ENCODE measurements at regions not wholly inside any gene's neighbourhood (a gene's known extent, or its start where the extent isn't known, plus 50 kb on each side); places are given as distances from the start of the nearest gene placed in this dataset.
"Not testable (repeated sequence)": the region's sequence is repeated elsewhere in the genome, so short reads cannot be mapped to it uniquely, and the experiment has no call there.

DNA sequence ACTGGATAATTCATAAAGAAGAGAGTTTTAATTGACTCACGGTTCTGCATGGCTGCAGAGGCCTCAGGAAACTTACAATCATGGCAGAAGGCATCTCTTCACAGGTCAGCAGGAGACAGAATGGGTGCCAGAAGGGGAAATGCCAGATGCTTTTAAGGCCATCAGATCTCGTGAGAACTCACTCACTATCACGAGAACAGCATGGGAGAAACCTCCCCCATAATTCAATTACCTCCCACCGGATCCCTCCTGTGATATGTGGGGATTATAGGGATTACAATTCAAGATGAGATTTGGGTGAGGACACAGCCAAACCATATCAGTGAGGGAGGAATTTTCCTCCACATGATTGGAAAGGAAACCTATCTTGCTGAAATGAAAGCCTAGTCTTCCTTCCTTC, 108.1 kb upstream of the TMEM132E start:
- not testable (repeated sequence) for DNase-seq

DNA sequence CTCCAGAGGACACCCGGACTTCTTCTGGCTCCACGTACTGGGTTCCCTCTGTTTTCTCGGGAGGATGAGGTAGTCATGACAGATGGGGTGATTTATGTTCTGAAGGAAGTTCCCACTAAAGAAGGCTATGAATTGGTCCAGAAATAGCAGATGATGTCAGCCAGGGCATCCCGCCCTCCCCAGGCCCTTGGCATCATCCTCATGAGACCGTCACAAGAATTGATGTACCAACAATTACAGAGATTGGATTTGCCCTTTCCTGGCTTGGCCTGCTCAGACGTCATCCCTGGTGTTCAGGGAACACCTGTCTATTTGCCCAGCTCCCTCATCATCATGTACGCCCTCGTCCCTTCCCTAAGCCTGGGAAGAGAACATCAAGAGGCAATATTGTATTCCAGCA, 102.8 kb upstream of the CCL1 start:
- DNase-seq, result no peak

DNA sequence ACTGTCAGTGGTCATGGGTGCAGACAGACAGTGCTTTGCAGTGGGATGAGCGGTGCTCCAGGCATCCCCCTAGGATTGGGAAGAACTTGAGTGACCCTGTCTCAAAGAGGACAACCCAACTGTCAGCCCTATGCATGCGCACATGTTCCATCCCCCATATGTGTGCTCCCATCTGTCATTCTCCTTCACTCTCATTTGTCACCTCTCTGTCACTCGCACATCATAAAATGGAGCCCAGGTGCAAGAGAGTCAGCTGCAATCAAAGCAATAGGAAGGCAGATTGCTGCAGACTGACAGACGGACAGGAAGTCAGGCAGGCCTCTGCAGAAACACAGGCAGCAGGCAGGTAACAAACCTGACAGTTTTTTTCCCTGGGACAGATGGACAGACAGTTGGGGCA, 101.8 kb upstream of the CCL1 start:
- DNase-seq, result no peak

DNA sequence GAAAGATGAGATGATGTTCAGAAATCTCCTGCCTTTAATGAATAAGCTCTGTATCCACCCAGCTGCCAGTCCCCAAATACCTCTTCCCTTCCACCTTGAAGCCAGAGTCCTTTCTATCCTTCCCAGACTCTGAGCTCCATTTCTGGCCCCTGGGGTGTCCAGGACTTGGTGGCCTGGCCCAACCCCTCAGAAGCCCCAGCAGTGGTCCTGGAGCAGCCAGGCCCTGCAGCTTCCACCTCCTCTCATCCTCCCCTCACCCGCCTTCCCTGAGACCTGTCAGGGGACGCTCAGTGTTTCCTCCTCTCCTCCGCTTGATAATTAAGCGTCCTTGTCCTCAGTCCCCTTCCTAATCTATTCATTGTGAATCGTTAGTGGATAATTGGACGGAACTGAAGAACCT, 95.2 kb upstream of the CCL1 start:
- DNase-seq, result no peak

DNA sequence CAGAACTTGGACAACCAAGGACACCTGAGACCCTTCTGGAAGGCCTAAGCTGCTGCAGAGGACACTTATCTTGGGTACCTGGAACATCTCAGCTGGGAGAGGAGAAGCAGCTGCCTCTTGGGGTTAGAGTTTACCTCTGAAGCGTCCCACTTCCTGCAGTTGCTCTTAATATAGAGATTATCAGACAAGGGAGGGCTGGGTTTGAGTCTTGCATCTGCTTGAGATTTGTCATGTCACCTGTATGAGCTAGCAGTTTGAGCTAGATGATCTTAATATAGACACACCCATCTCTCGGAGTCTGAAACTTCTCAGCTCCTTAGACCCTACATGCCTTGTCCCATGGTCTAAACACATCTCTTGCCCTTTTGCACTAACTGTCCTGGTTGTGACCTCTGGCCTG, 93.1 kb upstream of the CCL1 start:
- no peak for DNase-seq

DNA sequence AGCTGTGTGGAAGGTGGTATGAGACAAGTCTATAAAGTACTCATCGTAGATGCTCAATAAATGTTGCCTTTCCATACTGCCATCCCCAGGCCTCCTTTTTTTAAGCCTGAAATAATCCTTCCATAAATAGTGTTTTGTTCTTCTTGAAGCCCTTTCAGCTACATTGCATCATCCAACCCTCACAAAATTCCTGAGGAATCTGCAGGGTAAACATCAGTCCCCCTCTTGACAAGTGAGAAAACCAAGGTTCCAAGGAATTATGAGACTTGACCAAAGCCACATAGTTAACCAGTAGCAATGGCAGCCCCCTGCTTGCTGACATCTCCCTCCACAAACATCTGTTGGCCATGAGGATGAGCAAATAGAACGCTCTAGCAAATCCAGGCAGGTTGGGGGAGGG, 89.7 kb upstream of the CCL1 start:
- no peak for DNase-seq

DNA sequence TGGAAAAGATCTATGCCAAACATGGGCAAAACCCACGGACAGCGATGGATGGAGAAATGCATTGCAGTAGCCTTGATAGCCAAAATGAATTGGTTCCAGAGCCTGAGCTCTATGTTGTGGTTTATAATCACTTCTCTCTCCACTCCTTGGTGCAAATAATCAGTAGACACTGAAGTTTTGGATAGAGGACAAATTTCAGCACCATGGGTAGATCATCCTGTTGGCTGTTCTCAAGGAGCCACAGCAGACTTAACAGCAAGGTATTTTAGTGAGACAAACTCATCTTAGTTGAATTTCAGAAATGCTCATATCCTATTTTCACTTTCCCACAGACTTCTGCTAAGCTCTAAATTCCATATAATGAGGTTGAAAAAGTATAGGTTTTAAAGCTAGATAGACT, 88.3 kb upstream of the CCL1 start:
- no peak for DNase-seq

DNA sequence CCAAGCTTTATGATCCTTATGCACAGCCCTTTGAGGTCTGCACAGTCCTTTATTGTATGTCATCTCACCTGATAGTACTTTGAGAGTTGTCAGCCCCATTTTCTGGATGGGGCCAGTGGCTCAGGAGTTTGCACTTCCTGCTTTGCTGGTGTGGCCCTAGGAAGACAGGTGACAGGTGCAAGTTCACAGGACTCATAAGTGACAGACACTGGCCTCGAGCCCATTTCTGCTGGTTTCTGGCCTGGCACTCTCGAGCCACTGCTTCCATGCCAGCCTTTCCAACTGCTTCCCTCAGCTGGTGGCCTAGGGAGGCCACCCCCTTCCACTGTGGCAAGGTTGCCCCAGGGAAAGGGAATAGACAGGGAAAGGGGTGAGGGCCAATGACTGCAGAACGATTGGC, 84.4 kb upstream of the CCL1 start:
- no peak for DNase-seq

DNA sequence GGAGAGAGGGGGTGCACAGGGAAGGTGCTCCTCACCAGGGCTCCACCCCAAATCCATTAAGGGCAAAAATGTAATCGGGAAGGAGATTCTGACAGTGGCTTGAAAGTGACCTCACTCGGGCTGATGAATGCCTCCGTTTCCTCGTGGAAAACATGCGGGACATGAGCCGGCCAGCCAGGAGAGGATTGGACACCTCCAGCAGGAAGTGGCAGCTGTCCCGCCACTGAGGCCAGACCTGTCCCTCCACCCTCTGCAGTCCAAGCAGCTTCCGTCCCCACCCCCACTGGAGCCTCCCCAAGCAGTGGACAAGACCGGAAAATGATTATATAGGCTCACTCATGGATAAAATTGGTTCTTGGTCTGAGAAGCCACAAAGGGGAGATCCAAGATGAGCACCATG, 82.1 kb upstream of the CCL1 start:
- DNase-seq, result no peak

DNA sequence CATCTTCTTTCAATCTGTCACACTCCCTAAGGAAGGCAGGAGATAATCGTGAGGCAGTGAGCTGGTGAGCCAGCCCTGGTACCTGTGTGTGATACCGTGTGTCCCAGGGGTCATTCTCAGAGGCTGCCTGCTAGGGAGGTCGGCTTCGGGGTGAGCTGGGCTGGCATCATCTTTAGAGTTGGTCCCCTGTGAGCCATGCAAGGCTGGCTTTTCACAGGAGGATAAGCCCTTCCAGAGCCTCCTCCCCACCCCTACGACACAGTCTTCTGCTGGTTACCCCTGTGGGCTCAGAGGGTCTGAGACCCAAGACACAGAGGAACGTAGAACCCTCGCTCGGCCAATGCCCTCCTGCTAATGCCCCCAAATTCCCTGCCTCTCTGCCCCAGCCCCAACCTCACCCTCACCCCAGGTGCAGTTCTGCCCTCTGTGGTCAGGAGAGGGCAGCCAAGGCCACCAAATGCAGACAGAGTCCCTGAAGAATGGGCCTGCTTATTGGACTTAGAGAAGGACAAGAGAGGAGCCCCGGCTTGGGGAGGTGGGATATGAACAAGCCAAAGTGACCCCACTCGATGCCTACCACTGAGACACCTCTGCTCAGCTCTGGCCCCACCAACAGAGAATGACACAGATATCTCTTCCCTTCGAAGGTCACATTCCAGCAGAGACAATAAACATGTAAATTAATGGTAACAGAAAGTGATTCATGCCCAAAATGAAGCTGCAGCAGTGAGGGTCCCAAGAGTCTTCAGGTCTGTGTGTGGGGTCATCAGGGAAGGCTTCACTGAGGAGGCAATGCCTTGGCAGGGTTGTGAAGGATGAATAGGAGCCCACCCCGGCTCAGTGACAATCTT, 80.8 kb upstream of the CCL1 start:
- peak; percentile 61 for DNase-seq

DNA sequence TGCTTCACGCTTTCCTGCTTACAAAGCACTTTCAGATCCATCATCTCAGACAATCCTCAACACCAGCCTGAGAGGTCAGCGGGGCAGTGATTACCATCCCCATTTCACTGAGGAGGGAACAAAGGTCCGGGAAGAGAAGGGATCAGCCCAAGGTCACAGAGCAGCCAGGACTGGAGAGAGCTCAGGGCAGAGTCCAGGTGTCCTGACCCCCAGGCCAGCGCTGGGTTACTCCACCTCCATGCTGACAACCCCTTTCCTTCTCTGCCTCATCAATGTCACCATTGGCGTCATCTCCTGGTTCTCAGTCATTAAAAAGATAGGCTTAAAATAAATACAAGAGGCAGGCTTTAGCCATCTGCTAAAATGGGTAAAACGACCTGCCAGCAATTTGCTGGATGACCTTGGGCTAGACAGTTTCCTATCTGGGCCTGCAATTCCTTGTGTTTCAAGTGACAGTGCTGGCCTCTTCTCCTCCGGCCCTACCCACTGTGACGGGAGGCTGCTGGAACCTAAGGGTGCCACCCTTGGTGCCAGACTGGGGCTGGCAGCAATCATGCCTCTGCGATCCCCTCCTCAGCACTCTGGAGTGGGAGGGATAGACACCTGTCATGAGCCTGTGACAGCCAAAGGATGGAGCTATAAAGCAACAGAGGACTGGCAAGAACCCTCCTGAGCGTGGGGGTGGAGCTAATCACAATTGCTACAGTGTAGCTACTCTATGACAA, 79.5 kb upstream of the CCL1 start:
- DNase-seq, result peak; percentile 25

DNA sequence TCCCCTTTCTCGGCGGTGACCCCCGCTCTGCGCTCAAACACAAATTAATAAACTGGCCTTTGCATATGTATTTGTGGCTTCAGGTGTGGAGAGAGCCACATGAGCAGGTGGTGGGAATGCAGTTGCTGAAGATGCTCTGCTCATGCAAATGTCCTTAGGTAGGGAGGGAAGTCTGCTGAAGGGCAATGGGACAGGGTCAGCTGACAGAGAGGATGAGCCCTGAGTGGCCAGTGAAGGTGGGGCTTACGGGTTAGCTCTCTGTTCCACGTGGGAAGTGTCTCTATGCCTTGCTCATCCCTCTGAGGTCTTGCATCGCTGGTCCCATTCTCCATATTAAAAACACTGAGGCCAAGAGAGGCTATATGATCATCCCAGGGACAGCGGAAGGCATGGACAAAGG, 74.2 kb upstream of the CCL1 start:
- DNase-seq, result no peak

DNA sequence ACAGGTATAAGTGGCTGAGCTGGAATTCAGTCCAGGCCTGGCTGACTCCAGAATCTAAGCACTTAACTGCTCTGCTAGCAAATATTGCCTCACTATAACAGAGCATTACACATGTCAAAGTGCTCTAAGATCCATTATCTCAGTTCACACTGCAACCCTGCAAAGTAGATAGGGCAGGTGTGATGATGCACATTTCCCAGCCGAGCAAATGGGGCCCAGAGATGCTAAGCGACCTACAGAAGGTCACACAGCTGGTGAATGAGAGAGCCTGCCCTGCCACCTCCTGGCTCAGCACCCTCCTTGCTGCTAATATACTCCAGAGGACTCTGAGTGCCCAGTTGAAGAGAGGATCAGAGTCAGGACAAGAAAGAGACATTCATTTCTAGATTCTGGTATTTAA, 73.6 kb upstream of the CCL1 start:
- DNase-seq, result no peak

DNA sequence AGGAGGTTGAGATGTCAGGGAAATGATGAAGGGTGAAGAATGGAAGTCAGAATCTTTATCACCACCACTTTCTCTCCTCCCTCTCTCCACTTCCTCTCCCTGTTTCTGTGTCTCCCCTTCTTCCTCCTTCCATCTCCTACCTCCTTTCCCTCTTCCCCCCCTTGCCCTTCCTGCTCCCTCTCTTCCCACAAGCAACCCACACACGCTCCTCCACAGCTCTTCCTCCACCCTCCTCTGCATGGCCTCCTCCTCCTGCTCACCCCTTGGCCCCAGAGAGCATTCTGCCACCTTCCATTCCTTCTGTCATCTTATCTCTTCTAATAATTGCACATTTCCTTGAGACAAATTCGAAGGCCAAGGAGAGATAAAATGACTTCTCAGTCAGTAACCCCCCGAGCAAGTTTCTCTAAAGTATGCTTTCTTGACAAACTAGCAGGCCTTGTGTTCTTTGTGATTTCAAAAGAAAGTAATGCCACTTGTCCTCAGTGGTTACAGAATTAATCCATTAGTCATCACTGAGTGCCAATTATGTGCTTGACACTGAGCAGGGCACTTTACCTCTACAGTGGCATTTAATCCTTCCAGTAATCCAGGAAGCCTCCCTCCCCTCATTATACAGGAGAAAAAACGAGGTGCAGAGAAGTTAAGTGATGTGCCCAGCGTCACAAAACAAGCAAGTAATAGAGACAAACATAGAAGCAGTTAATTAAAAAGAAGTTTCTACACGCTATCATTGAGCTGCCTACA, 72.3 kb upstream of the CCL1 start:
- no peak for DNase-seq

DNA sequence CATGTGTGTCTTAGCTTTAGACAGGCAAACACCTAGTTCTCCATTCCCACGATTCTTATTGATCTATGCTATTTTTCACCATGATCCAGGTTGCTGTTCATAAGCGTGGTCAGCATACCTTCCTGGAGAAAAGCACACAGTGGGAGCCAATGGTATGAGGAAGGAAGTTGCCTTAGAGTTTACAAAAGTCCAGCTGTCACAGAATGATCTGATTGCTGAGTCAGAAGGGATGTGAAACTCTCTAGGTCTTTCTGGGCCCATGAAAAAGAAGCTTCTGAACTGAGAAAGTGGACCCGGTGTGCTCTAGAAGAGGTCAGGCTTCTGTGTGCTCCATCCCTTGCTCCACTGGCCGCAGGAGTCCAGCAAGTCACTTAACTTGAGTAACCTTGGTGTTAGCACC, 71.0 kb upstream of the CCL1 start:
- DNase-seq, result no peak

DNA sequence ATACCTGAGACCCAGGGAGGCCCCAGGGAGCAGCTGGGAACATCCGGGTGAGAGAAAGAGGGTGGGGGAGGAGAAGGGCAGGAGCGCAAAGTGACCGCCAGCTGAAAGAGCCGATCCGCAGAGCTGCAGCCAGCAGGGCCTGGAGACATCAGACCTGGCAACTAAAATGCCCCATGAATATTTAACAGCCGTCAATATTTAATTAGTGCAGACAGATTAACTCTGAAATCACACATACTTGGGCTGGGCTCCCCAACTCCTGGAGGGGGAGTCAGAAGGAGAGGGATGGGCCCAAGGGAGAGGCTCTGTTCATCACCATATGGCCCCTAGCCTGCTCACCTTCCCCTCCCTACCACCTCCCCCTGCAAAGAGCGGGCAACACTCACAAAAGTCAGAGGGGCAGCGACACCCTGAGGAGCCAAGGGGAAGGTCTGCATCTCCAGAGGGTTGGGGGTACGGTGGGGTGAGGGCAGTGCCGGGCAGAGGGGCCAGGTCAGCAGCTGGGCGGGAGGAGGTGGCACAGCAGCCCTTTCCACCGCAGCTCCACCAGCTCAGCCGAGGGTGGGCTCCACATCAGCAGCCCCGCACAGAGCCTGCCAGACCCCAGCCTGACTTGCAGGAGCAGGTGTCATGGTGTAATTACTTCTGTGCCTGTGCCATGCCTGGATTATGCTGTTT, 61.9 kb upstream of the CCL1 start:
- DNase-seq, result peak; percentile 39

DNA sequence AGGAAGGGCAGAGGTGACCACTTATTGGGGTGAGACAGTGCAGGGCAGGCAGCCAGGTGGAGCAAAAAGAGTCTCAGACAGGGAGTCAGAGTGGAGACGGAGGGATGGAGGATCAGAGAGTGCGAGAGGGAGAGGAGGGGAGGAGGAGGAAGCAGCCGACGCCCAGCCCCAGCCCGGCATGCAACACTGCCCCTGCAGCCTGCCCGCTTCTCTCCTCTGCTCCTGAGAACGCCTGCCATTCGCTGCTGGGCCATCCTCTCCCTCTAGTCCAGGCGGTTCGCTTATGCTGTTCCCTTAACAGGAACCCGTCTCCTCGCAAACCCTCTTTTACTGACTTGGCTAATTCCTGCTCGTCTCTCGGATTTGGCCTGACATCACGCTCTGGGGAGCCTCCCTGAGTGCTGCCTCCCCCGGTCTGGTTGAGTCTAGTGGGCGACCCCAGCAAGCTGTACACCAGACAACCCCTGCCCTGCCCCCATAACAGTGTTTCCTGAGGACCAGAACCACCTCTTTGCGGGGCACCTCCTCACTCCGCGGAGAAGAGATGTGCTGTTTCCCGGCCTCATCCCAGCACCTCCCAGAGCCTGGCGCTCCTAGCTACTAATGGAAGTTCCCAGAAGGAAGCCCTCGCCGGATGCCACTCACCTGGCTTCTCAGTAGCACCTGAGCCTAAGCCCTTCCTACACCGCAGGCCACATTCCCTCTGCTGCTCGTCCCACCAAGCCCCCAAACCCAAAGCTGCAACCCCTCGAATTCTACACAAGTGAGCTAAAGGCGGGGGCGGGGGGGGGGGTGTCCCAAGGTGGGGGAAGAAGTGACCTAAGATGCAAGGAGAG, 61.2 kb upstream of the CCL1 start:
- no peak for DNase-seq

DNA sequence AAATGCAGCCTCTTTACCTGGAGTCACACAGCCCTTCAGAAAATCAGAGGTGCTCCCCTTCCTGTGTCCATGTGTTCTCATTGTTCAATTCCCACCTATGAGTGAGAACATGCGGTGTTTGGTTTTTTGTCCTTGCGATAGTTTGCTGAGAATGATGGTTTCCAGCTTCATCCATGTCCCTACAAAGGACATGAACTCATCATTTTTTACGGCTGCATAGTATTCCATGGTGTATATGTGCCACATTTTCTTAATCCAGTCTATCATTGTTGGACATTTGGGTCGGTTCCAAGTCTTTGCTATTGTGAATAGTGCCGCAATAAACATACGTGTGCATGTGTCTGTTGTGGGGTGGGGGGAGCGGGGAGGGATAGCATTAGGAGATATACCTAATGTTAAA, 60.3 kb upstream of the CCL1 start:
- DNase-seq, result not testable (repeated sequence)

DNA sequence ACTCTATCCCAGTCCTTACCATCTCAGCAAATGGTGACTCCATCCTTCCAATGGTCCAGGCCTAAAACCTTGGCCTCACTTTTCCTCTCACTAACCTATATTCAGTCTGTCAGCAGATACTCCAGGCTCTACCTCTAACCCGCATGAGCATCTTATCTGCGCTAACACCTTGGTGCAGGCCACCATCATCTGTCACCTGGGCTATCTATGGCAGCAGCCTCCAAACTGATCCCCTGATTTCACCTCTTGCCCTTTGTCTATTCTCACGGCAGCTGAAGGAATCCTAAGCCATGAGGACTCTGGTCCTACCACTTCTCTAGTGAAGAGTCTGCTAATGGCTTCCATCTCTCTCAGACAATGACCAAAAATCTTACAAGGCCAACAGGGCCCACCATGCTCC, 57.9 kb upstream of the CCL1 start:
- no peak for DNase-seq

DNA sequence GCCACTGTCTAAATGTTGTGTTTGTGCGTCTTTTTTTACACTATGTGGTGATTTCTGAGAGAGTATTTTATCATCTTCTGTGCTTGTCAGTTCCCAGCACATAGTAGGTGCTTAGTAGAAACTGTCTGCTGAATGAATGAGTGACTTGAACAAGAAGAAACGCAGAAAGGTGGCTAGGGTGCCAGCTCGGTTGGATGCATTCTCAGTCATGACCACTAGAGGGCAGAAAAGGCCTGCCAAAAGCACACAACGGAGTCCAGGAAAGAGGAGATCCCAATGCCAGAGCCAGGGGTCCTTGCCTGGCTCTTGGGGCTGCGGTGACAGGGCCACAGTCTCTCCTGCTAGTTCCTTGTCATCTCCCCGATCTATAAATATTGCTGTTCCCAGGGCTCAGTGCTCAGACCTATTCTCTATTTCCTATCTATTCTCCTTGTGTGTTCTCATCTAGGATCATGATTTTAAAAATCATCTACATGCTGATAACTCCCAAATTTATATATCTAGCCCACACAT, 57.3 kb upstream of the CCL1 start:
- peak; percentile 89 for DNase-seq

DNA sequence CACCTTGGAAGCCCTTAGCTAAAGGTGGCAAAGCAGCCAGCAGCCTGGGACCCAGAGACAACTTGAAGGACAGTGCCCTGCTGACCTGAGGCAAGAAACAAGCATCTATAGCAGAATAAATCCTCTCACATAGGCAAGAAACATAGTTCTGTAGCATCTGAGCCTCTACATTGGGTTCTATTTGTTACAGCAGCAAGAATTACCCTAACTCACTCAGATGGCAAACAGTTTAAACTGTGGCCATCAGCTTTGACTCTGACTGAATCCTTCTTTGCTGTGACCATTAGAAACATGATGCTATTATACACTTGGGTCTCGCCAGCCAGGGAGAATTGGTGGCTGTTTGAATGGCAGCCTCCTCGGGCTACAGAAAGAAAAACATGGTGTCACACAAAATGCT, 53.1 kb upstream of the CCL1 start:
- no peak for DNase-seq

DNA sequence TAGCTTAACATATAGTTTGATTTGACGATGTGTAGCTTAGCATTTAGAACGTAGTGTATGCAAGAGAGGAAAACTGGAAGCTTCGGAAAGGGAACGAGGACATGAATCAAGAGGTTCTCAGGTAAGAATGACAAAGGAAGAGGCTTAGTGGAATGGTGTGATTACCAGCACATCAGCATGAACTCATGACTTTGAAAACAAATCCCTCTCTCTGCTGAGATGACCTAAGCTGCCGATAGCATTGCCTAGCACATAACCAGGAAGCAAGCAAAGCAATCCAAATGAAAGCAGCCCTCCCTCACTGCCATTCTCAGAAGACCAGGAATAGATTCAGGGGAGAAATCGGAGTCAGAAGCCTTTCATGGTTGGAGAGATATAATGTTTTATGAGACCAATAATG, 51.3 kb upstream of the CCL1 start:
- no peak for DNase-seq
